ENCODE measurements at regions not wholly inside any gene's neighbourhood (a gene's known extent, or its start where the extent isn't known, plus 50 kb on each side); places are given as distances from the start of the nearest gene placed in this dataset.

- TF ChIP-seq CTCF (IDR thresholded peaks at IDR 0.05) (no peak), POLR2AphosphoS5 (IDR thresholded peaks at IDR 0.05; ENCODE audit: insufficient read depth in 1 of 2, low read depth in 1 of 2) (no peak)
Observed at GRCh38 chr13:50587115-50587514, 256.4 kb downstream of the DLEU7 start.

All from vagina (tissue), 2 donors.